Gastrocnemius medialis (tissue), 4 donors: ENCODE measurements at regions not wholly inside any gene's neighbourhood (a gene's known extent, or its start where the extent isn't known, plus 50 kb on each side); places are given as distances from the start of the nearest gene placed in this dataset.
A peak's percentile ranks its signal among the peaks of the same experiment; 100 is the strongest.

ENCODE experiments used
- ATAC-seq, 2 donors: fragments of 150-250 bp; one replicate each; pipeline ENCODE4 v1.9.1; 2016
- DNase-seq, 2 donors: peaks; one replicate each; pipeline ENCODE4 v3.0.0-alpha.2; 2019
- H3K27ac ChIP-seq, 4 donors: fragments of 200-600 bp; sonication (generic); 1 replicate in 1 of 4; 2 replicates in 3 of 4; pipeline ENCODE4 v1.5.1; 2016 to 2018; ENCODE audit warnings: mild to moderate bottlenecking in 2 of 4, moderate library complexity in 1 of 4
- H3K27me3 ChIP-seq, 3 donors: fragments of 200-600 bp; sonication (generic) in 2 of 3; 1 replicate in 1 of 3; 2 replicates in 2 of 3; pipeline versions ENCODE4 v1.5.1 to v1.6.0; 2016 to 2019; ENCODE audit warnings: mild to moderate bottlenecking in 1 of 3, moderate library complexity in 1 of 3
- H3K36me3 ChIP-seq, 2 donors: fragments of 200-600 bp; sonication (generic) in 1 of 2; one replicate each; pipeline ENCODE4 v1.5.1; 2017 to 2018
- H3K4me1 ChIP-seq, 2 donors: fragments of 200-600 bp; sonication (generic) in 1 of 2; one replicate each; pipeline ENCODE4 v1.5.1; 2016 to 2017; ENCODE audit warnings: mild to moderate bottlenecking in 2 of 2
- H3K4me3 ChIP-seq, 4 donors: fragments of 200-600 bp; sonication (generic) in 3 of 4; 1 replicate in 1 of 4; 2 replicates in 3 of 4; pipeline ENCODE4 v1.5.1; 2016 to 2019; ENCODE audit warnings: mild to moderate bottlenecking in 2 of 4
- H3K9me3 ChIP-seq, 3 donors: fragments of 200-600 bp; sonication (generic) in 2 of 3; 1 replicate in 1 of 3; 2 replicates in 2 of 3; pipeline ENCODE4 v1.5.1; 2016 to 2019
- POLR2A ChIP-seq, 2 donors: fragments of 450-650 bp; IDR thresholded peaks; one replicate each; pipeline ENCODE4 v1.6.1; 2017; ENCODE audit warnings: antibody characterized with exemption in 2 of 2, mild to moderate bottlenecking in 2 of 2, moderate library complexity in 2 of 2
- in situ Hi-C, 4 donors: fragments of 200-750 bp; cut with MboI; loops; one replicate each; pipeline versions ENCODE4 v1.15.0 to v1.8.0; 2017; ENCODE audit warnings: low sequenced_read_pairs in 4 of 4
- intact Hi-C: fragments of 100-400 bp; cut with DNase I; formaldehyde crosslinking; loops from one replicate; pipeline ENCODE4 v1.15.1; 2023; ENCODE audit warnings: low total_unique reads
- TF ChIP-seq, protein P1 (sequence below), 5 experiments: fragments of 450-650 bp in 3 of 5; fragments of 200-600 bp in 2 of 5; sonication (generic) in 2 of 5; IDR thresholded peaks in 4 of 5; conservative IDR thresholded peaks in 1 of 5; 1 replicate in 4 of 5; 2 replicates in 1 of 5; pipeline ENCODE4 v1.5.1; 2016 to 2019; ENCODE audit warnings: antibody characterized with exemption in 5 of 5, mild to moderate bottlenecking in 3 of 5, moderate library complexity in 3 of 5

DNA sequence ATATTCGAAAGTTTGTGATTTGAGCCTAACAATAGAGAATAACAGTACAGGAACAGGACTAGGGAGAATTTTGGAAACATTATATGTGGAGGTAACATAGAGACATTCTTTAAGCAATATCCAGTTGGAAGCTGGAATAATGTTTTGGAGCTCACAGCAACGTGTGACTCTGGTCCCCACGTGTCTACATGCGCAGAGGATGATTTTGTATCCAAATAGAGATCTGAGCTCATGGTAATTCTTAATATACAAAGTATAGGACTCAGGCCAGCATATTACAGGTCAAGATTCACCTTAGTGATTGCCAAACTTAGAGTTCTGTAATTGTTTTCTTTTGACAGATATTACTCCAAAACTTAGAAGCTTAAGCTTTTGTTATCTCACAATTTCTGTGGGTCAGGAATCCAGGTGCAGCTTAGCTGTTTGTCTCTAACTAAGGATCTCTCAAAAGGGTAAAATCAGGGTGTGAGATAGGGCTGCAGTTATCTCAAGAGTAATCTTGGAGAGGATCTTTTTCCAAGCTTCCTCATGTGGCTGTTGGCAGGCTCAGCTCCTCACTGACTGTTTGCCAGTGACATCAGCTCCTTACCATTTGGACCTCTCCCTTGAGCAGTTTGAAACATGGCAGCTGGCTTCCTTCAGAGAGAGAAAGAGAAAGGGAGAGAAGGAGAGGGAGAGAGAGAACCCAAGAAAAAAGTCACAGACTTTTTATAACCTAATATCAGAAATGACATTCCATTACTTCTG, 272.0 kb upstream of the ZNF462 start:
- H3K4me3 ChIP-seq: no peak overlapping the region
- TF ChIP-seq POLR2A (IDR thresholded peaks at IDR 0.05): no peak
- TF ChIP-seq, protein P1, sequence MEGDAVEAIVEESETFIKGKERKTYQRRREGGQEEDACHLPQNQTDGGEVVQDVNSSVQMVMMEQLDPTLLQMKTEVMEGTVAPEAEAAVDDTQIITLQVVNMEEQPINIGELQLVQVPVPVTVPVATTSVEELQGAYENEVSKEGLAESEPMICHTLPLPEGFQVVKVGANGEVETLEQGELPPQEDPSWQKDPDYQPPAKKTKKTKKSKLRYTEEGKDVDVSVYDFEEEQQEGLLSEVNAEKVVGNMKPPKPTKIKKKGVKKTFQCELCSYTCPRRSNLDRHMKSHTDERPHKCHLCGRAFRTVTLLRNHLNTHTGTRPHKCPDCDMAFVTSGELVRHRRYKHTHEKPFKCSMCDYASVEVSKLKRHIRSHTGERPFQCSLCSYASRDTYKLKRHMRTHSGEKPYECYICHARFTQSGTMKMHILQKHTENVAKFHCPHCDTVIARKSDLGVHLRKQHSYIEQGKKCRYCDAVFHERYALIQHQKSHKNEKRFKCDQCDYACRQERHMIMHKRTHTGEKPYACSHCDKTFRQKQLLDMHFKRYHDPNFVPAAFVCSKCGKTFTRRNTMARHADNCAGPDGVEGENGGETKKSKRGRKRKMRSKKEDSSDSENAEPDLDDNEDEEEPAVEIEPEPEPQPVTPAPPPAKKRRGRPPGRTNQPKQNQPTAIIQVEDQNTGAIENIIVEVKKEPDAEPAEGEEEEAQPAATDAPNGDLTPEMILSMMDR (IDR thresholded peaks at IDR 0.05 in 4 of 5, conservative IDR thresholded peaks at IDR 0.05 in 1 of 5): no peak
- H3K27me3 ChIP-seq: no peaks in the 10 kb centered on the region
- H3K9me3 ChIP-seq: no peaks in the 10 kb centered on the region
- peak overlapping the region in 1 of 4 donors; percentile 40 for H3K27ac ChIP-seq
- H3K36me3 ChIP-seq: no peaks in the 10 kb centered on the region
- no peak for DNase-seq
- in situ Hi-C loops (no loop called here), intact Hi-C loops (no loop called here)
- peaks cover 0 to 5% of the 10 kb centered on the region in 2 donors for H3K4me1 ChIP-seq
- no peak for ATAC-seq

GRCh38 chr9:106593201-106593600, 269.8 kb upstream of the ZNF462 start:
- Histone ChIP-seq H3K9me3 (no peaks in the 10 kb centered on the region), H3K36me3 (no peaks in the 10 kb centered on the region), H3K27me3 (no peaks in the 10 kb centered on the region), H3K27ac (no peak overlapping the region), H3K4me3 (no peak overlapping the region), H3K4me1 (peaks cover 0 to 5% of the 10 kb centered on the region in 2 donors)
- ATAC-seq (no peak), DNase-seq (no peak)
- TF ChIP-seq, protein P1 (IDR thresholded peaks at IDR 0.05 in 4 of 5, conservative IDR thresholded peaks at IDR 0.05 in 1 of 5): no peak
- no peak for TF ChIP-seq POLR2A (IDR thresholded peaks at IDR 0.05)
- in situ Hi-C loops (no loop called here), intact Hi-C loops (no loop called here)

DNA sequence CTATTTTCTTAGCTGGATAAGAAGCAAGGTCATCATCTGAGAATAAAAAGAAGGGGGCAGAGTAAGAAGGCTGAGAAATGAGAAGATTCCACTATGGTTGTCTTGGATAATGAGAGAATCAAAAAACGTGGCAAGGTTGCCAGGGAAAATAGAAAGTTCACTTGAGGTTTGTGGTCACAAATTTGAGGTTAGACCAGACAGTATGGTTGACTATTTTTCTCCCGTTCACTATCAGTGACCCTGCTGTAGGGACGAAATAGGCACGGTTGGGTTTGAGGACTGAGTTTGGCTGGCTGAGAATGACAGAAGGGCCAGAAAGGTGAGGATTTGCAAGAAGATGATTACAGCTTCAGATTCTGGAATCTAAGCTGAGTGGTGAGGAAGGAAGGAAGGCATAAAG, 266.0 kb upstream of the ZNF462 start:
- TF ChIP-seq, protein P1 (IDR thresholded peaks at IDR 0.05 in 4 of 5, conservative IDR thresholded peaks at IDR 0.05 in 1 of 5): no peak
- TF ChIP-seq POLR2A (IDR thresholded peaks at IDR 0.05): no peak
- no peak for DNase-seq
- ATAC-seq: no peak

DNA sequence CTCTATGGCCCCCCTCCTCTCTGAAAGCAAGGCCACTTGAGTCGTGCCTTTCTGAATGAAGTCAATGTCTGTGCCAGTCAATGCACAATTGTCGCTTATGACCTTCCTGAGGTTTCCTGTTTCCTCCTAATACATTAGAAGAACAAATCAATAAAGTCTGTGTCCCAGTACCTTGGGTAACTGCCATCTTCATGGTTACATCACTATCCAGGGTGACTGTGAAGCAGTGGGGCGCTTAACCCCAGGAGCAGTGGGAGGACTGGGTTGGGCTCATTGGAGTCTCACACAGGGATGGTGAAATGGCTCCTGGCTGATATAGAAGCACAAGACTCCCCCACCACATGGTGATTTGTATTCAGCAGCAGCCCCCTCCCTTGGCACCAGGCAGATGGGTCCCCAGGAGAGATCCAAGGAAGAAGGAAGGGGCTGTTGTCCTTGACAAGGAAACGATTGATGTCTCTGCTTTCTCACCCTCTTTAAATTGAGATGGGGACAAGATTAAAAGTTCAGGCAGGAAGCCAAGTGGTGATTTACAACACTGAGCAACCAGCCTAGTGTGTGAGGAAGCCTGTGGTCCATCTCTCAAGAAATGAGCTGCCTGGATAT, 261.9 kb upstream of the ZNF462 start:
- no peaks in the 10 kb centered on the region for H3K36me3 ChIP-seq
- no peaks in the 10 kb centered on the region for H3K4me1 ChIP-seq
- H3K27ac ChIP-seq: no peak overlapping the region
- in situ Hi-C loops: loop anchor here in 1 of 4 donors (25.0 kb wide), 1 partner anchor 89 kb away; no protein-coding TSS in a partner anchor
- DNase-seq (no peak), ATAC-seq (no peak)
- no peaks in the 10 kb centered on the region for H3K27me3 ChIP-seq
- intact Hi-C loops: no loop called here
- TF ChIP-seq POLR2A (IDR thresholded peaks at IDR 0.05): no peak
- TF ChIP-seq, protein P1 (IDR thresholded peaks at IDR 0.05 in 4 of 5, conservative IDR thresholded peaks at IDR 0.05 in 1 of 5): no peak
- no peaks in the 10 kb centered on the region for H3K9me3 ChIP-seq
- no peak overlapping the region for H3K4me3 ChIP-seq

More for the DNA sequence above, 266.0 kb upstream of the ZNF462 start:
- H3K9me3 ChIP-seq: no peaks in the 10 kb centered on the region
- H3K36me3 ChIP-seq: no peaks in the 10 kb centered on the region
- H3K27ac ChIP-seq: no peak overlapping the region
- in situ Hi-C loops: no loop called here
- no peaks in the 10 kb centered on the region for H3K4me1 ChIP-seq
- intact Hi-C loops: no loop called here
- no peaks in the 10 kb centered on the region for H3K27me3 ChIP-seq
- H3K4me3 ChIP-seq: no peak overlapping the region
